Activated T-helper 17 cell treated with anti-CD3 and anti-CD28 coated beads, Interleukin-2, amount 50 U/mL, for 72 hours (primary cell): ENCODE measurements at regions not wholly inside any gene's neighbourhood (a gene's known extent, or its start where the extent isn't known, plus 50 kb on each side); places are given as distances from the start of the nearest gene placed in this dataset.
A peak's percentile ranks its signal among the peaks of the same experiment; 100 is the strongest.
"Not testable (repeated sequence)": the region's sequence is repeated elsewhere in the genome, so short reads cannot be mapped to it uniquely, and the experiment has no call there.

ENCODE experiments used
- ATAC-seq: fragments of 150-1000 bp; cut with Tn5 transposase; replicated peaks from 2 replicates; pipeline ENCODE4 v1.10.0; 2021; ENCODE audit warnings: mild to moderate bottlenecking, moderate library complexity
- H3K27ac Mint-ChIP-seq: one replicate; pipeline ENCODE4 v1.8.0; 2022; ENCODE audit warnings: mixed read lengths
- H3K27me3 Mint-ChIP-seq: one replicate; pipeline ENCODE4 v1.8.0; 2022; ENCODE audit warnings: mixed read lengths
- H3K36me3 Mint-ChIP-seq: one replicate; pipeline ENCODE4 v1.8.0; 2022; ENCODE audit warnings: low read depth, mild to moderate bottlenecking, mixed read lengths
- H3K4me1 Mint-ChIP-seq: one replicate; pipeline ENCODE4 v1.8.0; 2022; ENCODE audit warnings: mixed read lengths
- H3K4me3 Mint-ChIP-seq: one replicate; pipeline ENCODE4 v1.8.0; 2022; ENCODE audit warnings: mild to moderate bottlenecking, mixed read lengths
- H3K9me3 Mint-ChIP-seq: one replicate; pipeline ENCODE4 v1.8.0; 2022; ENCODE audit warnings: mixed read lengths

- no peaks in the 10 kb centered on the region for H3K4me1 Mint-ChIP-seq
- no peaks in the 10 kb centered on the region for H3K36me3 Mint-ChIP-seq
- no peaks in the 10 kb centered on the region for H3K27me3 Mint-ChIP-seq
- no peak overlapping the region for H3K27ac Mint-ChIP-seq
- ATAC-seq = no peak
- H3K9me3 Mint-ChIP-seq = peaks cover 3% of the 10 kb centered on the region
- H3K4me3 Mint-ChIP-seq = no peak overlapping the region
Measured at GRCh38 chr18:64401268-64402060, 252.6 kb upstream of the LINC00305 start.

- Mint-ChIP-seq H3K27ac (no peak overlapping the region), H3K9me3 (peaks cover 8% of the 10 kb centered on the region), H3K36me3 (no peaks in the 10 kb centered on the region), H3K4me1 (no peaks in the 10 kb centered on the region), H3K27me3 (no peaks in the 10 kb centered on the region), H3K4me3 (no peak overlapping the region)
- ATAC-seq = no peak
Measured at GRCh38 chr18:64399566-64399965, 250.7 kb upstream of the LINC00305 start.

- Mint-ChIP-seq H3K36me3 (no peaks in the 10 kb centered on the region), H3K4me1 (no peaks in the 10 kb centered on the region), H3K27me3 (no peaks in the 10 kb centered on the region), H3K4me3 (no peak overlapping the region), H3K27ac (no peak overlapping the region), H3K9me3 (peaks cover 10% of the 10 kb centered on the region)
- ATAC-seq = no peak
Measured at GRCh38 chr18:64398320-64398719, 249.4 kb upstream of the LINC00305 start.

DNA sequence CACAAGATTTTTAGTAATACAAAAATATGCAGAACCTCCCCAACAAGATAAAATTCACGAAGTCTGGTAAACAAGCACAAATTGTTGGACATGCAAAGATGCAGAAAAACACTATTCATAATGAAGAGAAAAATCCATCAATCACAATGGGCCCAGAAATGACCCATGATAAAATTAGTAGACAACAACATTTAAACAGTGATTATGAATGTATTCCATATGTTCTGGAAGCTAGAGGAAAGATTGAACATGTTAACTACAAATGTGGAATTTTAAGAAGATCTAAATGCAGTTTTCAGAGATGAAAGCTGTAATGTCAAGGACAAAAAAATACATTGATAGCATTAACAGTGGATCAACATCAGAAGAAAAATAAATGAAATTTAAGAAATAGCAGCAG, 243.3 kb upstream of the LINC00305 start:
- no peak for ATAC-seq
- Mint-ChIP-seq H3K27ac (no peak overlapping the region), H3K36me3 (no peaks in the 10 kb centered on the region), H3K4me3 (no peak overlapping the region), H3K9me3 (peaks cover 16% of the 10 kb centered on the region), H3K4me1 (no peaks in the 10 kb centered on the region), H3K27me3 (no peaks in the 10 kb centered on the region)

GRCh38 chr18:64384101-64384500, 235.2 kb upstream of the LINC00305 start:
- H3K9me3 Mint-ChIP-seq = peaks cover 8% of the 10 kb centered on the region
- no peaks in the 10 kb centered on the region for H3K27me3 Mint-ChIP-seq
- no peaks in the 10 kb centered on the region for H3K36me3 Mint-ChIP-seq
- H3K4me1 Mint-ChIP-seq = no peaks in the 10 kb centered on the region
- H3K27ac Mint-ChIP-seq = no peak overlapping the region
- H3K4me3 Mint-ChIP-seq = no peak overlapping the region
- no peak for ATAC-seq

GRCh38 chr18:64380117-64380516, 231.2 kb upstream of the LINC00305 start:
- Mint-ChIP-seq H3K27me3 (no peaks in the 10 kb centered on the region), H3K36me3 (no peaks in the 10 kb centered on the region), H3K4me1 (no peaks in the 10 kb centered on the region), H3K4me3 (no peak overlapping the region), H3K27ac (no peak overlapping the region), H3K9me3 (peaks cover 22% of the 10 kb centered on the region)
- no peak for ATAC-seq

GRCh38 chr18:64379662-64380061, 230.8 kb upstream of the LINC00305 start:
- no peaks in the 10 kb centered on the region for H3K36me3 Mint-ChIP-seq
- H3K4me1 Mint-ChIP-seq = no peaks in the 10 kb centered on the region
- ATAC-seq = no peak
- H3K9me3 Mint-ChIP-seq = peaks cover 22% of the 10 kb centered on the region
- H3K27me3 Mint-ChIP-seq = no peaks in the 10 kb centered on the region
- H3K4me3 Mint-ChIP-seq = no peak overlapping the region
- no peak overlapping the region for H3K27ac Mint-ChIP-seq

DNA sequence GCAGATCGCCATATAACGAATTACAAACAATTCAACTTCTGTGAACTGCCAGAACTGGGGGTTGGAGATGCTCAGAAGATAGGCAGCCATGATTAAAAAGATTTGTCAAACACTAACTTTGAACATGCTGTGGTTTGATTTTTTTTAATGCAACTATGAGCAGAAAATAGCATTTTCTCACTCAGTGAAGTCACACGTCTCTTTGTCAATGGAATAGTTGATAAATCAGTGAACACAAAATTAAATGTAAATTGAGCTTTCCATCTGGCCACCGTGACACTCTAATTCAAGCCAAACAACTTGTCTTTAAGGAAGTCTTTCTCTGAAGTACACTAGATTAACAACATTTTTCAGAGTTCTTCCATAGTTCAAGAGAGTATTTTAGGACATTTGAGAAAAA, 228.6 kb upstream of the LINC00305 start:
- Mint-ChIP-seq H3K36me3 (no peaks in the 10 kb centered on the region), H3K27ac (no peak overlapping the region), H3K4me1 (no peaks in the 10 kb centered on the region), H3K27me3 (no peaks in the 10 kb centered on the region), H3K9me3 (peaks cover 20% of the 10 kb centered on the region), H3K4me3 (no peak overlapping the region)
- no peak for ATAC-seq

GRCh38 chr18:64372850-64373249, 224.0 kb upstream of the LINC00305 start:
- Mint-ChIP-seq H3K36me3 (no peaks in the 10 kb centered on the region), H3K4me1 (no peaks in the 10 kb centered on the region), H3K9me3 (peaks cover 15% of the 10 kb centered on the region), H3K4me3 (no peak overlapping the region), H3K27ac (no peak overlapping the region), H3K27me3 (no peaks in the 10 kb centered on the region)
- ATAC-seq = no peak

DNA sequence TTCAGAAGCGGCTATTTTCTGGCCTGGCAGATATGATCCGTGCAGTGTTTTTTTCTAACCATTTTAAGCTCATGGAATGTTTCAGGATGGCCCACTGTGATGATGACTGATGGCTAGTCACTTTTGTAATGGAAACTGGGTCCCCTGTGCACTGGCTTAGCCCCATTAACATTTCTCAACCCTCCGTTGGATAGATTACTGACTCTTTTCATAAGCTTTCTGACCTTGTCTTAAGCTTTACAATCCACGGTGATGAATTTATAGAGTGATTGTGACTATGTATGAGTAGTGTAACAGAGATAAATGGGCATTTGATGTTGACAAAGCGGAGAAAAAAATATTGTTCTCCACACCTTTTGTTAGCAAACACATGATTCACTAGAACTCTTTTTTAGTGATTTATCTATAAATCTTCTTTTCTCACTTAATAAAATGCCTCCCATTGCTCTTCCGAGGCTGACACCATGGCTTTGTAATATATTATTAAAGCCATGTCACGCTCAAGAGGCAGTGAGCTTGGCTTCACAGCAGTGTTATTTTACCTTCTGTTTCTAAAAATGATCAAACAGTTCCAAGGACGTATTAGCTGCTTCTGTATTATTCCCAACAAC, 221.0 kb upstream of the LINC00305 start:
- H3K9me3 Mint-ChIP-seq, H3K4me1 Mint-ChIP-seq, H3K27me3 Mint-ChIP-seq, H3K36me3 Mint-ChIP-seq, H3K27ac Mint-ChIP-seq, H3K4me3 Mint-ChIP-seq, ATAC-seq: not testable (repeated sequence)

GRCh38 chr18:64365106-64365505, 216.2 kb upstream of the LINC00305 start:
- no peaks in the 10 kb centered on the region for H3K4me1 Mint-ChIP-seq

DNA sequence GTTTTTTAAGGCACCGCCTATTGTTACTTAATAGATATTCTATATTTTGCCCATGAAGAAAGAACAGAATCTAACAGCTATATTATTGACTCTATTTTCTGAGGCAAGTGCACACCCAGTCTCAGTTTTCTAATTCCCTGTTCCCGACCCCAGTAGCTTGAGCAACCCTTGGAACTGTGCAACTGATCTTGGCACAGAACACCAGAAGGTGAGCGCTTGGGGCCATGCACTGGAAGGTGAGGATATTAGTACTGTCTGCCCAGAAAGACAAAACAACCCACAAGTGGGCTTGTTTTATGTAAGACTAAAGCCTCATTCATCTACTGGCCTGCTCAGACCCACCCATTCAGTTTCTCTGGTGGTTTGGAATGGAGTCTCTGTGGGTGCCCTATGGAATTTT, 188.8 kb upstream of the LINC00305 start:
- Mint-ChIP-seq H3K4me1 (no peaks in the 10 kb centered on the region), H3K9me3 (peaks cover 11% of the 10 kb centered on the region), H3K27ac (no peak overlapping the region), H3K4me3 (no peak overlapping the region), H3K36me3 (no peaks in the 10 kb centered on the region), H3K27me3 (no peaks in the 10 kb centered on the region)
- no peak for ATAC-seq

More at GRCh38 chr18:64365106-64365505, 216.2 kb upstream of the LINC00305 start:
- Mint-ChIP-seq H3K27ac (no peak overlapping the region), H3K27me3 (no peaks in the 10 kb centered on the region), H3K9me3 (peaks cover 13% of the 10 kb centered on the region), H3K36me3 (no peaks in the 10 kb centered on the region), H3K4me3 (no peak overlapping the region)
- peak; percentile 35 for ATAC-seq

DNA sequence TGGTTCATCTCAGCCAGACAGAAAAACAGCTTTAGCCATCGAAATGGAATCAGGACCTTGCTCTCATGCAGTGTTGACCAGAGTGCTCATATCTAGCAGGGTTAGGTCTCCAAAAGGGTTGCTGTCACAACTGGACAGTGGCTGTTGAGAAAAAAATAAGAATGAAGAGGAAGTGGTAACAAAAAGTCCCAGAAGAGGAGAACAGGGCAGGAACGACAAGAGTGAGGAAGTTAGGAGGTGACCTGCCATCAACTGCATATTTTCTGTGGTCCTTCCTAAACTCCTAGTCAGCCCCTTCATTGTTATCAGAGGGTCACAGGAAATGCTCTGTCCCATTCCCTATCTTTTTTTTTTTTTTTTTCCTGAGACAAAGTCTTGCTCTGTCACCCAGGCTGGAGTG, 188.1 kb upstream of the LINC00305 start:
- peaks cover 14% of the 10 kb centered on the region for H3K9me3 Mint-ChIP-seq
- no peak overlapping the region for H3K27ac Mint-ChIP-seq
- ATAC-seq = no peak
- H3K27me3 Mint-ChIP-seq = no peaks in the 10 kb centered on the region
- no peaks in the 10 kb centered on the region for H3K36me3 Mint-ChIP-seq
- no peak overlapping the region for H3K4me3 Mint-ChIP-seq
- H3K4me1 Mint-ChIP-seq = no peaks in the 10 kb centered on the region

DNA sequence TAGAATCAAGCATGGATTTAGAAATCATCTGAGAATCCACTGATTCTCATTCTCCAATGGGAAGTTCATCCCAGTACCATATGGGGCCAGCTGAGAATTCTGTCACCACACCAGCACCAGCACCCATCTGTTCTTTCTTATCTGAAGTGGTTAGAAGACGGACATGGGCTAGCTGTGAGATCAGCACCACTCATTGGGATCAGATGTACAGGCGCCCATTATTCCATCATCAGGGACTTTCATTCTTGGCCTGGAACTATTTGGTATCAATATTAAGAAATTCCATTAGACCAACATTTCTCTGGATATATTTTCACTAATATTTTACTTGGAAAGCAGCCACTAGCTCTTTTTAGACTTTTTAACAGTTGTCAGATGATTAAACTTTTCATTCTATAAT, 185.9 kb upstream of the LINC00305 start:
- Mint-ChIP-seq H3K4me3 (no peak overlapping the region), H3K27ac (no peak overlapping the region), H3K9me3 (peaks cover 18% of the 10 kb centered on the region), H3K4me1 (no peaks in the 10 kb centered on the region), H3K36me3 (no peaks in the 10 kb centered on the region), H3K27me3 (no peaks in the 10 kb centered on the region)
- no peak for ATAC-seq

DNA sequence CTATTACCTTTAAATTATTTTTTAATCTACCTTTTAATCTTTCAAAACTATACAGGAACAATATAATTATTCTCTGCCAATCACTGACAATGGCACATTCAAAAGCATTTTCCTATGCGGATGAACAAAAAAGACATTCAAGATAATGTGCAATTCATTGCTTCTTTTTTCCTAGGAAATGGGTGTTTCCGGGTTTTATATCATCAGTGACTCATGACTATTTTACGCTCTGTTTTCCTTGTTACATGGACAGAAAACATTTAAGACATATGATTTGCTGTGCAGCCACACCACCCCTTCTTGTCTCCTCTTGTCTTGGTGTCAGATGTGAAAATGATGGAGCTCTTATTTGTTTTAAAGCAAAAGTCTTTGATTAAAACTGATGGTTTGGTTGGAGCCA, 184.7 kb upstream of the LINC00305 start:
- H3K4me3 Mint-ChIP-seq = no peak overlapping the region
- H3K4me1 Mint-ChIP-seq = no peaks in the 10 kb centered on the region

More for the DNA sequence above, 184.7 kb upstream of the LINC00305 start:
- H3K27ac Mint-ChIP-seq = no peak overlapping the region
- H3K36me3 Mint-ChIP-seq = no peaks in the 10 kb centered on the region
- H3K27me3 Mint-ChIP-seq = no peaks in the 10 kb centered on the region
- H3K9me3 Mint-ChIP-seq = peaks cover 15% of the 10 kb centered on the region
- ATAC-seq = no peak
